C4-2B (cell line): ENCODE measurements at regions not wholly inside any gene's neighbourhood (a gene's known extent, or its start where the extent isn't known, plus 50 kb on each side); places are given as distances from the start of the nearest gene placed in this dataset.

ENCODE experiments used
- H3K27ac ChIP-seq: fragments of 450-650 bp; 2 replicates; pipeline ENCODE4 v1.5.1; 2017
- ZFX ChIP-seq: fragments of 450-650 bp; IDR thresholded peaks from 2 replicates; pipeline ENCODE4 v1.6.1; 2017
- TF ChIP-seq, protein P1 (sequence below): fragments of 450-650 bp; conservative IDR thresholded peaks from 2 replicates; pipeline ENCODE4 v1.5.1; 2017; ENCODE audit warnings: mild to moderate bottlenecking

DNA sequence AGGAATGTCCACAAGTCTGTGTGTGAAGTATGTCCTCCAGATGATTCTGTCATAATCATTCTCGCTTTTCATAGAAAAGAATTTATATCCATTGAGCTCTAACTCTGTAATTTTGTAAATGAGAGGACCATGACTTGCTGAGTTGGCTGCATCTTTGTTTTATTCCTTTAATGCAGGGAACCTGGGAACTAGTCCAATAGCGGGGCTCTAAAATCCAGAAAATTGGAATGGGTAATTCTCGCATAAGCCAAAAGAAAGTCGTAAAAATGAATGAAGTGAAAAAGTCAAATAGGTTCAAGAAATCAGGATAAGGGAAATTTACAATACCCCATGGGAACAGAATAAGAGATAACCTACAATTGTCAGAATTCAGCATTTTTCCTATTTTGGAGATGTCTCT is 232.5 kb downstream of the RAB38 start:
- H3K27ac ChIP-seq, result no peak overlapping the region
- no peak for TF ChIP-seq ZFX
- TF ChIP-seq, protein P1, sequence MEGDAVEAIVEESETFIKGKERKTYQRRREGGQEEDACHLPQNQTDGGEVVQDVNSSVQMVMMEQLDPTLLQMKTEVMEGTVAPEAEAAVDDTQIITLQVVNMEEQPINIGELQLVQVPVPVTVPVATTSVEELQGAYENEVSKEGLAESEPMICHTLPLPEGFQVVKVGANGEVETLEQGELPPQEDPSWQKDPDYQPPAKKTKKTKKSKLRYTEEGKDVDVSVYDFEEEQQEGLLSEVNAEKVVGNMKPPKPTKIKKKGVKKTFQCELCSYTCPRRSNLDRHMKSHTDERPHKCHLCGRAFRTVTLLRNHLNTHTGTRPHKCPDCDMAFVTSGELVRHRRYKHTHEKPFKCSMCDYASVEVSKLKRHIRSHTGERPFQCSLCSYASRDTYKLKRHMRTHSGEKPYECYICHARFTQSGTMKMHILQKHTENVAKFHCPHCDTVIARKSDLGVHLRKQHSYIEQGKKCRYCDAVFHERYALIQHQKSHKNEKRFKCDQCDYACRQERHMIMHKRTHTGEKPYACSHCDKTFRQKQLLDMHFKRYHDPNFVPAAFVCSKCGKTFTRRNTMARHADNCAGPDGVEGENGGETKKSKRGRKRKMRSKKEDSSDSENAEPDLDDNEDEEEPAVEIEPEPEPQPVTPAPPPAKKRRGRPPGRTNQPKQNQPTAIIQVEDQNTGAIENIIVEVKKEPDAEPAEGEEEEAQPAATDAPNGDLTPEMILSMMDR, result no peak

DNA sequence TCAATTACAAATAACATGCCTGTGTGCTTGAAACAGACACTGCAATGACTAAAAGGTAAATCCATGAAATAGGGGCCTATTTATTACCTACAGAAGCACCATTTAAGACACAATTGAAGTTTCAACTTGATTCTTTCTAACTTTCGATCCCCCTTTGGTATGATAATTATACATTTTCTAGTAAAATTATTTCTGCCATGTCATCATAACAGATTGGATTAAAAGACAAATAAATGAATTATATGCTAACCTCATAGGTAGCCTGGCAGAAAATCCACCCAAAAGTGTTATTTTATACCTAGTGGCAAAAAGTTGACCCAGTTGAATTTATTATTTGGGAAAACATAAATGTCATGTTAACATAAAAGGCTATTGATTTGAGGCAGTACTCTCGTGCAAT is 241.1 kb downstream of the RAB38 start:
- no peak overlapping the region for H3K27ac ChIP-seq
- TF ChIP-seq, protein P1, result no peak
- no peak for TF ChIP-seq ZFX

DNA sequence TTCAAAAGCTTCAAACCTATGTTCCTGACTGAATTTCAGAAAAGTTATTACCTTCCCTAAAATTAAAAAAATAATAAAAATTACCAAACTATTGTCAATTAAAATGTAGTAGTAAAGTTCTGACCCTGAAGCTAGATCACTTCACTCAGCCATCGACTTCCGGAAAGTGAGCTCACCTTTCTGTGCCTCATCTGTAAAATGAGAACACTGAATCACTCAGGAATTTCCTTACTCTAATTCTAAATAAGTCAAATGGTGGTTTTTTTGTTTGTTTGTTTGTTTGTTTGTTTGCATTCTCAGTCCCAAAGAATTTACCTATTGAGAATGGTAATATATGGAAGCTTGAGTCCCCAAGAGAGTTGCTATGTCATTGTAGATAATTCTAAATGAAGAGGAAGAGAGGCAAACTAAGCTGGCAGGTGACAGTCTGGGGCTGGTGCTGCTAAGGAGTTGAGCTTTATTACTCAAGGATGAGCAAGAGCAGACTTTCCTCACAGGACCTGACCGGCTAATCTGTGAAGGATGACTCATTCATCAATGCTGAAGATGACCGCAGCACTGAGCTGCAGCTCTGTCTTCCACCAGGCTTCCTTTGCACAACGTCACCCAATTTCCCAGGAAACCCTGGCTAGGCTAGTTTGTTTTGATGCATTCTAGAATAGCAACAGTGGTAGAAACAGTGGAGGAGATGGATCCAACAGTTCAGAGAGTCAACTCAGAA is 248.8 kb downstream of the RAB38 start:
- H3K27ac ChIP-seq, result no peak overlapping the region
- no peak for TF ChIP-seq ZFX
- TF ChIP-seq, protein P1, result no peak

DNA sequence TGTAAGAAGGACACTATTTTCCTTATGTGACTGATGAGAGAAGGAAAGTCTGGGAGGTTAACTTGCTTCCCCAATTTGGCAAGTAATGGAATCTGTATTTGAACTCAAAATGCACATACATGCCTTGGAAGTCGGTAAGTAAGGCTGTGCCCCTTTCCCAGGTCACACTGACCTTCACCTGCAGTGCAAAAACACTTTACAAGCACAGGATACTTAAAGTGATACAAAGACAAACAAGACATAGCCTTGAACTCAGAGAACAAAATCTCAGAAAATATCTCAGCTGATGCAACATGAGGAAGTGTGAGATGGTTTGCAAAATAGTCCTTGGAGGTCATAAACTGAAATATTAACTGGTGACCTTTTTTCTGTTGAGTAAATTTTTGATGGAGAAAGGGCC is 251.1 kb downstream of the RAB38 start:
- H3K27ac ChIP-seq, result no peak overlapping the region
- no peak for TF ChIP-seq ZFX
- TF ChIP-seq, protein P1, result no peak

DNA sequence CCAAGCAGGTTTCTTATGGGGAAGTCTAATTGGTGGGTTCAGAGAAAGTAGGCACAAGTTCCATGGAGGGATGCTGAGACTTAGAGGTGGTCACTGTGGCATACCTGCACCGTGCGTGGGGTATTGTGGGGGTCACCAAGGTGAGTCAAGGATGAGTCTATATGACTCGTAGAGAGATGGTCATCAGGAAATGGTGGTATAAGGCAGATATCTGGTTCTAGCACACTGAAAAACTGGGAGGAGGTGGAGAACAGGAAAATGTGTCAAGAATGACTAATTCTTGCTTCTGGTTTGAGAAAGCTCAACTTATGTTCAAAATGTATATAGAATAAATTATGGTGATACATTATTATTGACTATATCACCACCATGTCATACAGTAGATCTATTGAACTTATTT is 258.1 kb downstream of the RAB38 start:
- TF ChIP-seq, protein P1, result no peak
- no peak for TF ChIP-seq ZFX
- no peak overlapping the region for H3K27ac ChIP-seq

DNA sequence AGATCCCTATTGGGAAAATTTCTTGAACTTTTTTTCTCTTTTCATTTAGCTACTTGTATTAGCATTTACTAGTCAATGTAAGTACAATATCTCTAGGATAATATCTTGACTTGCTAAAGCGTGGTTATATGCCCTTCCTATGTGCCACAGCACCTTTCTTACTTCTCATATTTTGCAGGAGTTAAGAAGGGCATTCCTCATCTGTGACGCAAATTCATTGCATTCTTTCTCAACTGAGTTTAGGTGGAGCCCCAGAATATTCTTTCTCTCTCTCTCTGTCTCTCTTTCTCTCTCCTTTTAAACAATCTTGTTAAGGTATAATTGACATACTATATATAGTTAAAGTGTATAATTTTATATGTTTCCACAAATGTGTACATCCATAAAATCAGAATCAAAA is 266.1 kb downstream of the RAB38 start:
- TF ChIP-seq, protein P1, result no peak
- no peak for TF ChIP-seq ZFX
- H3K27ac ChIP-seq, result no peak overlapping the region

DNA sequence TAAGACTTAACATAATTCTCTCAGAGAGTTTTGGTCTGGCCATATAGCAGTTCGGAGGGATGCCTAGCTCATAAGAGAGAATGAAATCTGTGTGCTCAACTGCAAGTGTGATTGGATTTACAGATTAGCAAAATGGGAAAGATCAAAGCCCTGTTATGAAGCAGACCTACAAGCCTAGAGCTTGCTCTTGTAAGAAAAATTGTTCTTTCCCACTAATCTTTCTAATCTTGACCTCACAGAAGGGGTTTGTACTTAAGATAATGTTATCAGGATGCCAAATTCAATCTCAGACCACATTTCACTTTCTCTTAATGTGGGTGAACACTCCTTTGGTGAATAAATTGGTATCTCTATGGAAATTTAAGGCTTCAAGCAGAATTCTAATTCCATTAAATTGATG is 267.2 kb downstream of the RAB38 start:
- TF ChIP-seq, protein P1, result no peak
- no peak for TF ChIP-seq ZFX
- no peak overlapping the region for H3K27ac ChIP-seq
